Stomach (tissue), 8 donors: ENCODE measurements at regions not wholly inside any gene's neighbourhood (a gene's known extent, or its start where the extent isn't known, plus 50 kb on each side); places are given as distances from the start of the nearest gene placed in this dataset.

Experiments used
- DNase-seq, 2 donors: peaks; one replicate each; pipeline versions ENCODE4 v3.0.0 to v3.0.0-alpha.2; 2013 to 2019
- H3K27ac ChIP-seq, 5 donors: fragments of 200-600 bp in 4 of 5; sonication (generic) in 4 of 5; one replicate each; pipeline ENCODE4 v1.5.1; 2013 to 2019; ENCODE audit warnings: mild to moderate bottlenecking in 1 of 5, moderate library complexity in 1 of 5
- H3K27me3 ChIP-seq, 3 donors: fragments of 200-600 bp; sonication (generic); one replicate each; pipeline ENCODE4 v1.5.1; 2017 to 2019; ENCODE audit warnings: mixed run types in 1 of 3
- H3K36me3 ChIP-seq, 4 donors: fragments of 200-600 bp; sonication (generic); 1 replicate in 3 of 4; 2 replicates in 1 of 4; pipeline ENCODE4 v1.5.1; 2016 to 2019
- H3K4me1 ChIP-seq, 4 donors: fragments of 200-600 bp; sonication (generic); one replicate each; pipeline ENCODE4 v1.5.1; 2016 to 2019
- H3K4me3 ChIP-seq, 4 donors: fragments of 200-600 bp; sonication (generic) in 3 of 4; one replicate each; pipeline ENCODE4 v1.5.1; 2016 to 2019; ENCODE audit warnings: mild to moderate bottlenecking in 1 of 4
- H3K9me3 ChIP-seq, 4 donors: fragments of 200-600 bp; sonication (generic); one replicate each; pipeline ENCODE4 v1.5.1; 2016 to 2019
- CTCF ChIP-seq, 7 experiments: fragments of 450-650 bp in 4 of 7; fragments of 200-600 bp in 3 of 7; sonication (generic) in 3 of 7; IDR thresholded peaks; one replicate each; pipeline ENCODE4 v1.5.1; 2016 to 2019; ENCODE audit warnings: antibody characterized with exemption in 7 of 7, control low read depth in 2 of 7, mild to moderate bottlenecking in 1 of 7
- EP300 ChIP-seq: sonication (generic); formaldehyde crosslinking; IDR thresholded peaks from one replicate; pipeline ENCODE4 v1.6.1; 2017; ENCODE audit warnings: antibody characterized with exemption
- POLR2A ChIP-seq, 4 donors: fragments of 450-650 bp; IDR thresholded peaks; one replicate each; pipeline ENCODE4 v1.6.1; 2016; ENCODE audit warnings: antibody characterized with exemption in 4 of 4, control low read depth in 2 of 4, mild to moderate bottlenecking in 1 of 4, moderate library complexity in 1 of 4
- POLR2AphosphoS5 ChIP-seq, 3 donors: sonication (generic); formaldehyde crosslinking; IDR thresholded peaks; one replicate each; pipeline ENCODE4 v1.6.1; 2016; ENCODE audit warnings: antibody characterized with exemption in 3 of 3
- WGBS, 5 donors: extraction: QIAGEN DNeasy Blood & Tissue Kit in 3 of 5; methylation state at CpG; one replicate each; pipeline versions ENCODE4 v1.1.5 to v1.1.7; 2013 to 2018; 5-methylcytosine and 5-hydroxymethylcytosine counted together
- intact Hi-C: fragments of 100-400 bp; cut with DNase I; formaldehyde crosslinking; loops from one replicate; pipeline ENCODE4 v1.15.1; 2023; ENCODE audit warnings: low total_unique reads
- donor health status: healthy with polysubstance abuse.
- donor health status: Bipolar disorder and iron deficiency.
- donor health status: healthy.

- 81 to 92% (median 89%) methylated on average over 3 of the region's 3 CpGs for WGBS, 5 donors
- intact Hi-C loops, result no loop called here
- TF ChIP-seq CTCF (IDR thresholded peaks at IDR 0.05) (no peak), EP300 (no peak), POLR2AphosphoS5 (IDR thresholded peaks at IDR 0.05) (no peak), POLR2A (IDR thresholded peaks at IDR 0.05) (no peak)
Observed at GRCh38 chr18:33851546-33852078, 273.6 kb downstream of the ASXL3 start.

GRCh38 chr18:33849731-33850130 lies 271.7 kb downstream of the ASXL3 start:
- Histone ChIP-seq H3K9me3 (no peaks in the 10 kb centered on the region), H3K36me3 (no peaks in the 10 kb centered on the region), H3K27me3 (no peaks in the 10 kb centered on the region), H3K27ac (no peak overlapping the region), H3K4me3 (no peak overlapping the region), H3K4me1 (no peaks in the 10 kb centered on the region)
- intact Hi-C loops, result no loop called here
- TF ChIP-seq EP300 (no peak), POLR2AphosphoS5 (IDR thresholded peaks at IDR 0.05) (no peak), CTCF (IDR thresholded peaks at IDR 0.05) (no peak), POLR2A (IDR thresholded peaks at IDR 0.05) (no peak)
- DNase-seq, result no peak
- WGBS, 5 donors, result 43 to 78% (median 54%) methylated on average over 4 of the region's 4 CpGs

More at GRCh38 chr18:33851546-33852078, 273.6 kb downstream of the ASXL3 start:
- no peaks in the 10 kb centered on the region for H3K36me3 ChIP-seq
- no peaks in the 10 kb centered on the region for H3K4me1 ChIP-seq
- H3K27ac ChIP-seq, result no peak overlapping the region
- no peak overlapping the region for H3K4me3 ChIP-seq
- no peaks in the 10 kb centered on the region for H3K27me3 ChIP-seq
- no peak for DNase-seq
- H3K9me3 ChIP-seq, result no peaks in the 10 kb centered on the region

GRCh38 chr18:33844232-33844631 lies 266.2 kb downstream of the ASXL3 start:
- H3K27me3 ChIP-seq, result no peaks in the 10 kb centered on the region
- H3K4me1 ChIP-seq, result peaks cover 3 to 11% (median 9%) of the 10 kb centered on the region in 4 donors
- TF ChIP-seq POLR2A (IDR thresholded peaks at IDR 0.05) (no peak), CTCF (IDR thresholded peaks at IDR 0.05) (no peak), EP300 (no peak)
- H3K36me3 ChIP-seq, result no peaks in the 10 kb centered on the region
- H3K9me3 ChIP-seq, result no peaks in the 10 kb centered on the region
- DNase-seq, result peak in 1 of 2 donors; percentile 25
- intact Hi-C loops, result no loop called here
- H3K4me3 ChIP-seq, result no peak overlapping the region
- H3K27ac ChIP-seq, result no peak overlapping the region
- WGBS, 5 donors, result 49 to 66% (median 58%) methylated on average over 3 of the region's 3 CpGs

- intact Hi-C loops, result no loop called here
- Histone ChIP-seq H3K9me3 (no peaks in the 10 kb centered on the region), H3K27me3 (no peaks in the 10 kb centered on the region), H3K36me3 (no peaks in the 10 kb centered on the region), H3K4me1 (peaks cover 4 to 13% (median 9%) of the 10 kb centered on the region in 4 donors), H3K27ac (no peak overlapping the region), H3K4me3 (no peak overlapping the region)
- no peak for DNase-seq
- TF ChIP-seq POLR2A (IDR thresholded peaks at IDR 0.05) (no peak), POLR2AphosphoS5 (IDR thresholded peaks at IDR 0.05) (no peak), CTCF (IDR thresholded peaks at IDR 0.05) (no peak), EP300 (no peak)
- WGBS, 5 donors, result 80 to 89% (median 83%) methylated on average over 6 of the region's 6 CpGs
Observed at GRCh38 chr18:33841221-33841967, 263.4 kb downstream of the ASXL3 start.
